ENCODE measurements at regions not wholly inside any gene's neighbourhood (a gene's known extent, or its start where the extent isn't known, plus 50 kb on each side); places are given as distances from the start of the nearest gene placed in this dataset.

DNA sequence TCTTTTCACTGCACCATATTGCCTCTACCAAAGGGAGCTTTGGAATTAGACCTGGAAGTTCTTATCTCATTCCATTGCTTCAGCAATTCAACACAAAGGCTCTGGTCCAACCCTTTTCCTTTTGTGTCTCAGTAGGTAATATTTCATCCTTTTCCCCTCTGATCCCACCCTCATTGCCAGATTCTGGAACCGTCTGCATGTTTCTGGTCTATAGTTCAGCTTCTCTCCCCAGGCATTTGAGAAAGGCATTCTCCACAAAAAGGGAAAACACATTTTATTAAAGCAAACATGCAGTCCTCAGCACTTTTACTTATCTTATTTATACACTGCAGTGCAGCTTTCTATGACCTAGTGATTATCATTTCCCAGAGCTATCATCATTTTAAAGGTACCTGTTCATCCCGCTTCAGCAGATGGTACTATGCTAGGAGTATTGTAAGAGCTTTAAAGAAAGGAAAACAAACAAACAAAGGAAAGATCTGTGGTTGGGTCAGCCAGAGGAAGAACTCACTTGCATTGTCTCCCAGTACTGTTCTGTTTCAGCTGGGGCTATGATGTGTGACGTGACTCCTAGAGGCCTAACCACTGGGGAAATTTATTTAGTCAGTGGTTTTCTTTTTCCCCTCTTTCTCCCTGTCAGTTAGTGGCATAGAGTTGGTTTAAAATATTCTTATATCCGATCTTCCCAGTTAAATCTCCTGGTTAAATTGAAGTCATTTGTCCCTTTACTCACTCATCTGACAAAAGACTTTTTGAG is 269.2 kb downstream of the TMEM38B start:
- H3K9me3 Mint-ChIP-seq, result peaks cover 0 to 7% (median 0%) of the 10 kb centered on the region in 6 donors
- H3K4me1 Mint-ChIP-seq, result no peaks in the 10 kb centered on the region
- no peaks in the 10 kb centered on the region for H3K36me3 Mint-ChIP-seq
- no peak for DNase-seq
- H3K27me3 Mint-ChIP-seq (ENCODE audit: low read depth in 3 of 3), result no peaks in the 10 kb centered on the region
- H3K27ac Mint-ChIP-seq, result no peak overlapping the region
- no peak overlapping the region for H3K4me3 Mint-ChIP-seq

GRCh38 chr9:105964156-105964555 is 269.8 kb downstream of the TMEM38B start:
- Mint-ChIP-seq H3K9me3 (peaks cover 0 to 7% (median 0%) of the 10 kb centered on the region in 6 donors), H3K27ac (no peak overlapping the region), H3K4me1 (no peaks in the 10 kb centered on the region), H3K36me3 (no peaks in the 10 kb centered on the region), H3K27me3 (ENCODE audit: low read depth in 3 of 3) (no peaks in the 10 kb centered on the region), H3K4me3 (no peak overlapping the region)
- no peak for DNase-seq

- no peaks in the 10 kb centered on the region for H3K36me3 Mint-ChIP-seq
- no peak overlapping the region for H3K4me3 Mint-ChIP-seq
- no peak overlapping the region for H3K27ac Mint-ChIP-seq
- H3K9me3 Mint-ChIP-seq, result peaks cover 0 to 5% (median 0%) of the 10 kb centered on the region in 6 donors
- no peaks in the 10 kb centered on the region for H3K4me1 Mint-ChIP-seq
- DNase-seq, result no peak
- H3K27me3 Mint-ChIP-seq (ENCODE audit: low read depth in 3 of 3), result no peaks in the 10 kb centered on the region
These were observed 272.5 kb downstream of the TMEM38B start for GRCh38 chr9:105966834-105967233.

GRCh38 chr9:105967248-105967647 is 272.9 kb downstream of the TMEM38B start:
- Mint-ChIP-seq H3K4me3 (no peak overlapping the region), H3K9me3 (peaks cover 0 to 5% (median 0%) of the 10 kb centered on the region in 6 donors), H3K36me3 (no peaks in the 10 kb centered on the region), H3K27ac (no peak overlapping the region), H3K27me3 (ENCODE audit: low read depth in 3 of 3) (no peaks in the 10 kb centered on the region), H3K4me1 (no peaks in the 10 kb centered on the region)
- DNase-seq, result no peak

DNA sequence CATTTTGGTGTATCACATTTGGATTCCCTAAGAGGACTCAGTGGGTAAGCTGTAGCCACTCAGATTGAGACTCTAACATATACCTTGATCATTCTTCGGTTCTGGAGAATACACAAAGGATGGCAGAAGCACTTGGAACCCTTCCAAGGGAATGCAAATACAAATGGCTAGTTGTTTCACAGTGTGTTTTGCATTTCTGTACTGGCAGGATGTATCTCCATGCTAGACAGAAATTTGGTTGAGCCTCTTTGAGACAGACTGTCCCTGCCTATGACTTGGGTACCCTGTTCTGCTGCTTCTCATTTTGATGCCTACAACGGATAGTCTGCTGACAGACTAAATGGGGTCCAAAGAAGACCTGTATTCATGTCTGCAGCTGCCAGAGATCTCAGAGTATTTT is 273.5 kb downstream of the TMEM38B start:
- DNase-seq, result no peak
- H3K36me3 Mint-ChIP-seq, result no peaks in the 10 kb centered on the region
- H3K4me1 Mint-ChIP-seq, result no peaks in the 10 kb centered on the region
- no peak overlapping the region for H3K4me3 Mint-ChIP-seq
- no peak overlapping the region for H3K27ac Mint-ChIP-seq
- H3K27me3 Mint-ChIP-seq (ENCODE audit: low read depth in 3 of 3), result no peaks in the 10 kb centered on the region
- H3K9me3 Mint-ChIP-seq, result peaks cover 0 to 5% (median 0%) of the 10 kb centered on the region in 6 donors

DNA sequence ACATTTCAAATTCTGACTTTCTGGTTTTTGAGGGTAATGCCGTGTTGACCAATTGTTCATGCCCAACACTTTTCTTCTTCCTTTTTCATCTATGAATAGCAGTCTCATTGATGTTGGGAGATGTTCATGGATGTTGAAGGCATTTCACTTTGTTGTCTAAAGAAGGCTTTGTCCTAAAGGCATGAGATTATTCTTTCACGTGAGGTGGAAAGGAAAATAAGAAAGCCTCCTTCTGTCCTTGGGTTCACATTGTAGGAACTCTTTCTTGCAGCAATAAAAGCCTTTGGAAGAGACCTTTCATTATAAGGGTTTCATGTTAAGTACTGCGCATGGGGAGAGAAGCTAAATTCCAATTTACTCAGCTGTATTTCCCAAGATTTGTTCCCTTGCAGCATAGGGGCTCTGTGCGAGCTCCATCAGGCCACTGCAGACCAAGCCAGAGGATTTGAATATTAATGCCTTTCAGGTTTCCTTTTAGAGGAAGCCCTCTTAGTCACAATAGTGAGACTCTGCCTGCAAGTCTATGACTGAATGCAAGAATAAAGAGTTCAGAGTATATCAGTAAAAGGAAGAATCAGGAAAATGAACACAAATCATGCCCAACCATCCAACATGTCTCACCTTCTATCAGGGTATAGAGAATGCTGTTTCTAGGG is 274.6 kb downstream of the TMEM38B start:
- no peak overlapping the region for H3K27ac Mint-ChIP-seq
- H3K27me3 Mint-ChIP-seq (ENCODE audit: low read depth in 3 of 3), result no peaks in the 10 kb centered on the region
- no peak overlapping the region for H3K4me3 Mint-ChIP-seq
- peaks cover 0 to 5% (median 0%) of the 10 kb centered on the region in 6 donors for H3K9me3 Mint-ChIP-seq
- no peak for DNase-seq
- H3K4me1 Mint-ChIP-seq, result no peaks in the 10 kb centered on the region
- no peaks in the 10 kb centered on the region for H3K36me3 Mint-ChIP-seq

DNA sequence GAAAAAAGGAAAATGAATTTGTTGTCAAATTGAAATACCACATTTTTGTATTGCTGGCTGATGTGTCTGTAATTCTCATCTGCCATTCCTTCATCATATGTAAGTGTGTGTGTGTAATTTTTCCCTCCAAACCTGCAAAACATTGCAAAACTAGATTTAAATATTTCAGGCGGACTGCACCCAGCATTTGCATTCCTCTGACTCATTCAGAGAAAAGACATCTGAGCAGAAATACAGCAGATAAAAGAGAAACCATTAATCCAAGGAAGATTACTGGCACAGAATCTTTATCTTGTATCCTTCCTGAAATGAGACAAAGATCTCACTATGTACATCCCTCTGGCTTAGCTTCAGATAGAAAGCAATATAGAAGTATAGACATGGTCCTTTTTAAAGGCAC is 275.3 kb downstream of the TMEM38B start:
- no peaks in the 10 kb centered on the region for H3K27me3 Mint-ChIP-seq (ENCODE audit: low read depth in 3 of 3)
- peaks cover 0 to 5% (median 0%) of the 10 kb centered on the region in 6 donors for H3K9me3 Mint-ChIP-seq
- no peak overlapping the region for H3K27ac Mint-ChIP-seq
- no peak overlapping the region for H3K4me3 Mint-ChIP-seq
- DNase-seq, result no peak
- no peaks in the 10 kb centered on the region for H3K4me1 Mint-ChIP-seq
- H3K36me3 Mint-ChIP-seq, result no peaks in the 10 kb centered on the region

DNA sequence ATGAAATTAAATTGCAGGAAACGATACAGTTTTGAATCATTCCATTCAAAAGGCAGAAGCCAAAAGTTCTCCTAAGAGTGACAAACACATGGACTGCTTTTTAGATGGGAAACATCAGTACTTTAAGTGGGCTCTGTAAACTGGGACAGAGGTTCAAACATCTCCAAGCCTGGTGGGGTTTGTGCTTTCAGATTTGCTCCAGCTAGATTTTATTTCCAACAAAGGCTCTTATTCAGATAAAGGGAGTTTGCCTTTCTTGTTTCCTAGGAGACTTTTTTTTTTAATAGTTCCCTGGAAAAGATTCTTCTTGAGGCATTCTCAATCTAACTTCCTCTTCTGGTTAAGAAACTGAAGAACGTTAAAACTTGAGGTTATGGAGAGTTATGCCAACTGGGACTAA is 277.6 kb downstream of the TMEM38B start:
- Mint-ChIP-seq H3K9me3 (peaks cover 0 to 5% (median 0%) of the 10 kb centered on the region in 6 donors), H3K4me3 (no peak overlapping the region), H3K27me3 (ENCODE audit: low read depth in 3 of 3) (no peaks in the 10 kb centered on the region), H3K27ac (no peak overlapping the region), H3K4me1 (no peaks in the 10 kb centered on the region), H3K36me3 (no peaks in the 10 kb centered on the region)
- no peak for DNase-seq

GRCh38 chr9:105972466-105973204 is 278.3 kb downstream of the TMEM38B start:
- no peaks in the 10 kb centered on the region for H3K36me3 Mint-ChIP-seq
- no peak overlapping the region for H3K4me3 Mint-ChIP-seq
- H3K4me1 Mint-ChIP-seq, result no peaks in the 10 kb centered on the region
- peaks cover 0 to 2% (median 0%) of the 10 kb centered on the region in 6 donors for H3K9me3 Mint-ChIP-seq
- H3K27me3 Mint-ChIP-seq (ENCODE audit: low read depth in 3 of 3), result no peaks in the 10 kb centered on the region
- DNase-seq, result no peak
- no peak overlapping the region for H3K27ac Mint-ChIP-seq

- no peaks in the 10 kb centered on the region for H3K36me3 Mint-ChIP-seq
- H3K27me3 Mint-ChIP-seq (ENCODE audit: low read depth in 3 of 3), result no peaks in the 10 kb centered on the region
- no peak for DNase-seq
- peaks cover 0 to 2% (median 0%) of the 10 kb centered on the region in 6 donors for H3K9me3 Mint-ChIP-seq
- no peak overlapping the region for H3K27ac Mint-ChIP-seq
- no peak overlapping the region for H3K4me3 Mint-ChIP-seq
- no peaks in the 10 kb centered on the region for H3K4me1 Mint-ChIP-seq
These were observed 279.6 kb downstream of the TMEM38B start for GRCh38 chr9:105973951-105974351.

DNA sequence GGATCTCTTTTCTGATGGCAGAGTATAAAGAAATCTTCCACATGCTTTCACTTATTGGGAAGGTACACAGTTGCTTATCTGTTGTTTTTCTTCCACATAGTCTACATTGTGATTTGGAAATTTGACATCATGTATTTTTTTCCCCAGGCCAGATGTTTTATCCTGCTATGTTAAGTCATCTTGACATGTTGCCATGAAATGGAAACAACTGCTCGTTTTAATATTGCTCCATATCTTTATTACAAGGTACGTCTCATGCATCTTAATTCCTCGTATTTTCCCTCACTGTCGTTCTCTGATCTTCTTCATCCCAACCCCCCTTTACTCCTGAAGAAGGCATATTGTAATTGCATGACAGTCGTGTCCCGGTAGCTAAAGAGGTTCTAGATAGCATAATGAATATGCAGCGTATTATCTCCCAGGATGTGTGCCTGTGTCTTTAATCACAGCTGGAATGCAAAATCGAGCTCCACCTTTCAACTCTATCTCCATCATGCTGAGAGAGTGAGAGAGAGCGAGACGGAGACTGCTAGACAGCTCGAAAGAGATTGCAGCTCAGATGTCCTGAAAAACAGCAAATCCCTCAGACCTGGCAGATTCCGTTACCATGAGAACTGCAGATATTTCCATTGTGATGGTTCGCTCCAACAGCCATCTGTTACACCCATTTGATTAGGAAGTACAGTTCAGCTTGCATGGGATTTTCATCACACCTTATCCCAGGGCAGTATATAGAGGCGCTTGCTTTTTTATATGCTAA is 281.7 kb downstream of the TMEM38B start:
- Mint-ChIP-seq H3K4me3 (no peak overlapping the region), H3K4me1 (no peaks in the 10 kb centered on the region), H3K36me3 (no peaks in the 10 kb centered on the region), H3K27ac (no peak overlapping the region), H3K27me3 (ENCODE audit: low read depth in 3 of 3) (no peaks in the 10 kb centered on the region), H3K9me3 (peaks cover 0 to 2% (median 0%) of the 10 kb centered on the region in 6 donors)
- DNase-seq, result no peak

DNA sequence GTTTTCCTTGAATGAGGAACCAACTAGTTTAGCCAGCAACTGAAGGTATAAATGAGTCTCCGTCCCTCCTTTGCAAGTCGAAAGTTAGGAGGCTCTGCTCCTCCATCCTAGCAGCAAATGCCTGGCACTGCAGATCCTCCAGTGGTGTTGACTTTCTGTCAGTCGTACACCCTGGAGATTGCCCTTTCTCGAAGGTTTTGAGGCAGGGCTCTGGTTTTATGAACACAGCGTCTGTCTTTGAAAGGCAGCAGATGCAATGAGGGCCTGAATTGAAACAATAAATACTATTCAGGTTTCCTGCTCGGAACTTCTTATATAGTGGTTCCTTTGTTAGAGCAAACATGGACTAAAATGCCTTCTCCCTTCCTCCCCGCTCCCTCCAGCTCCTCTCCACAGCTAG is 284.0 kb downstream of the TMEM38B start:
- DNase-seq, result no peak
- Mint-ChIP-seq H3K27ac (no peak overlapping the region), H3K9me3 (peaks cover 0 to 2% (median 0%) of the 10 kb centered on the region in 6 donors), H3K36me3 (no peaks in the 10 kb centered on the region), H3K4me3 (no peak overlapping the region), H3K27me3 (ENCODE audit: low read depth in 3 of 3) (no peaks in the 10 kb centered on the region), H3K4me1 (no peaks in the 10 kb centered on the region)

GRCh38 chr9:105978826-105979225 is 284.5 kb downstream of the TMEM38B start:
- H3K27ac Mint-ChIP-seq, result no peak overlapping the region
- DNase-seq, result no peak
- H3K36me3 Mint-ChIP-seq, result no peaks in the 10 kb centered on the region
- no peaks in the 10 kb centered on the region for H3K4me1 Mint-ChIP-seq
- H3K27me3 Mint-ChIP-seq (ENCODE audit: low read depth in 3 of 3), result no peaks in the 10 kb centered on the region
- no peak overlapping the region for H3K4me3 Mint-ChIP-seq
- H3K9me3 Mint-ChIP-seq, result peaks cover 0 to 2% (median 0%) of the 10 kb centered on the region in 6 donors

All from immature natural killer cell (primary cell).